Neural cell (in vitro differentiated cells): ENCODE measurements at regions not wholly inside any gene's neighbourhood (a gene's known extent, or its start where the extent isn't known, plus 50 kb on each side); places are given as distances from the start of the nearest gene placed in this dataset.

Experiments used
- H2AFZ ChIP-seq: fragments of 200-600, 300-800 bp; sonication (generic), shearing (Covaris generic); 2 replicates; pipeline ENCODE4 v1.6.0; 2014; ENCODE audit warnings: low read depth, mild to moderate bottlenecking, antibody characterized with exemption, low read length, moderate library complexity
- H3F3A ChIP-seq: fragments of 200-600 bp; shearing (Covaris generic); 2 replicates; pipeline ENCODE4 v1.6.1; 2016; ENCODE audit warnings: mild to moderate bottlenecking, moderate library complexity, mixed read lengths, antibody characterized with exemption, low read length; ENCODE audit not compliant: insufficient read depth, poor library complexity, severe bottlenecking
- H3K27ac ChIP-seq: fragments of 200-600, 300-800 bp; sonication (generic), shearing (Covaris generic); 2 replicates; pipeline ENCODE4 v1.5.1; 2014; ENCODE audit warnings: mild to moderate bottlenecking, low read length, moderate library complexity
- H3K27me3 ChIP-seq: fragments of 300-800, 200-600 bp; sonication (generic), shearing (Covaris generic); 2 replicates; pipeline ENCODE4 v1.6.0; 2014; ENCODE audit warnings: mild to moderate bottlenecking, low read depth, low read length, moderate library complexity; ENCODE audit not compliant: insufficient read depth
- H3K36me3 ChIP-seq: fragments of 300-800, 200-600 bp; sonication (generic), shearing (Covaris generic); 2 replicates; pipeline ENCODE4 v1.5.1; 2014; ENCODE audit warnings: mild to moderate bottlenecking, antibody characterized with exemption, low read length, moderate library complexity; ENCODE audit not compliant: insufficient read depth
- H3K4me2 ChIP-seq: fragments of 300-800, 200-600 bp; sonication (generic), shearing (Covaris generic); 2 replicates; pipeline ENCODE4 v1.6.0; 2014; ENCODE audit warnings: mild to moderate bottlenecking, low read length
- H3K4me3 ChIP-seq: fragments of 300-800, 200-600 bp; sonication (generic), shearing (Covaris generic); 2 replicates; pipeline ENCODE4 v1.5.1; 2014; ENCODE audit warnings: mild to moderate bottlenecking, low read length, moderate library complexity
- H3K79me2 ChIP-seq: fragments of 200-600 bp; shearing (Covaris generic); replicated peaks from 2 replicates; pipeline ENCODE4 v1.6.0; 2014; ENCODE audit warnings: mild to moderate bottlenecking, low read length, moderate library complexity; ENCODE audit not compliant: insufficient read depth
- H3K9ac ChIP-seq: fragments of 300-800, 200-600 bp; sonication (generic), shearing (Covaris generic); 2 replicates; pipeline ENCODE4 v1.6.1; 2016; ENCODE audit warnings: mild to moderate bottlenecking, low read length, mixed read lengths
- H3K9me2 ChIP-seq: fragments of 200-600 bp; shearing (Covaris generic); 2 replicates; pipeline ENCODE4 v1.6.1; 2016; ENCODE audit warnings: mild to moderate bottlenecking, low read length, mixed read lengths; ENCODE audit not compliant: insufficient read depth
- H3K9me3 ChIP-seq: fragments of 200-600, 300-800 bp; sonication (generic), shearing (Covaris generic); 2 replicates; pipeline ENCODE4 v1.6.1; 2016; ENCODE audit warnings: mild to moderate bottlenecking, mixed run types, low read length, moderate library complexity, mixed read lengths
- H4K20me1 ChIP-seq: fragments of 200-600 bp; shearing (Covaris generic); 2 replicates; pipeline ENCODE4 v1.6.1; 2016; ENCODE audit warnings: mild to moderate bottlenecking, mixed run types; ENCODE audit not compliant: insufficient read depth
- CTCF ChIP-seq: fragments of 450-650 bp; IDR thresholded peaks from 2 replicates; pipeline ENCODE4 v1.5.1; 2014; ENCODE audit warnings: antibody characterized with exemption, mild to moderate bottlenecking, moderate library complexity; ENCODE audit not compliant: poor library complexity, severe bottlenecking
- EP300 ChIP-seq: fragments of 450-650 bp; conservative IDR thresholded peaks from 2 replicates; pipeline ENCODE4 v1.6.1; 2014; ENCODE audit warnings: antibody characterized with exemption, mild to moderate bottlenecking, moderate library complexity; ENCODE audit not compliant: poor library complexity, severe bottlenecking
- EZH2 ChIP-seq: fragments of 200-600, 300-800 bp; shearing (Covaris generic), sonication (generic); IDR thresholded peaks from 2 replicates; pipeline ENCODE4 v1.6.1; 2014; ENCODE audit warnings: antibody characterized with exemption, low read length, borderline replicate concordance, mild to moderate bottlenecking; ENCODE audit not compliant: insufficient read depth, poor library complexity, severe bottlenecking
- MXI1 ChIP-seq: fragments of 450-650 bp; conservative IDR thresholded peaks from 2 replicates; pipeline ENCODE4 v1.6.1; 2014; ENCODE audit warnings: antibody characterized with exemption, mild to moderate bottlenecking; ENCODE audit not compliant: poor library complexity, severe bottlenecking
- POLR2AphosphoS5 ChIP-seq: IDR thresholded peaks from 2 replicates; pipeline ENCODE4 v1.6.1; 2012
- RAD21 ChIP-seq: fragments of 450-650 bp; conservative IDR thresholded peaks from 2 replicates; pipeline ENCODE4 v1.6.1; 2014; ENCODE audit warnings: antibody characterized with exemption, mild to moderate bottlenecking, moderate library complexity
- REST ChIP-seq: IDR thresholded peaks from 2 replicates; pipeline ENCODE4 v1.6.1; 2012; ENCODE audit warnings: borderline replicate concordance
- SMC3 ChIP-seq: fragments of 450-650 bp; conservative IDR thresholded peaks from 2 replicates; pipeline ENCODE4 v1.6.1; 2014; ENCODE audit warnings: antibody characterized with exemption, mild to moderate bottlenecking, moderate library complexity; ENCODE audit not compliant: poor library complexity
- TAF1 ChIP-seq: IDR thresholded peaks from 2 replicates; pipeline ENCODE4 v1.6.1; 2012; ENCODE audit warnings: low read depth

GRCh38 chr2:128584296-128584890, 265.7 kb upstream of the HS6ST1 start:
- H3K27ac ChIP-seq, result no peak overlapping the region
- H4K20me1 ChIP-seq, result no peaks in the 10 kb centered on the region
- no peak overlapping the region for H2AFZ ChIP-seq
- H3K9me3 ChIP-seq, result no peaks in the 10 kb centered on the region
- no peak overlapping the region for H3K4me2 ChIP-seq
- H3K9me2 ChIP-seq, result no peaks in the 10 kb centered on the region
- no peaks in the 10 kb centered on the region for H3K27me3 ChIP-seq
- no peak overlapping the region for H3K4me3 ChIP-seq
- no peaks in the 10 kb centered on the region for H3K79me2 ChIP-seq
- no peaks in the 10 kb centered on the region for H3K36me3 ChIP-seq
- H3F3A ChIP-seq, result no peaks in the 10 kb centered on the region
- no peak for TF ChIP-seq REST
- no peak for TF ChIP-seq EP300
- TF ChIP-seq TAF1, result no peak
- TF ChIP-seq MXI1, result no peak
- no peak for TF ChIP-seq CTCF
- TF ChIP-seq RAD21, result no peak
- TF ChIP-seq EZH2, result no peak
- TF ChIP-seq SMC3, result no peak
- no peak for TF ChIP-seq POLR2AphosphoS5
- H3K9ac ChIP-seq, result no peak overlapping the region

- H3K9me3 ChIP-seq, result no peaks in the 10 kb centered on the region
- H3K4me2 ChIP-seq, result no peak overlapping the region
- H2AFZ ChIP-seq, result no peak overlapping the region
- no peaks in the 10 kb centered on the region for H3K27me3 ChIP-seq
- TF ChIP-seq MXI1 (no peak), REST (no peak), POLR2AphosphoS5 (no peak), CTCF (no peak), SMC3 (no peak), RAD21 (no peak), TAF1 (no peak), EP300 (no peak), EZH2 (no peak)
- no peaks in the 10 kb centered on the region for H3K79me2 ChIP-seq
- no peaks in the 10 kb centered on the region for H4K20me1 ChIP-seq
- no peaks in the 10 kb centered on the region for H3K9me2 ChIP-seq
- H3K4me3 ChIP-seq, result no peak overlapping the region
- no peak overlapping the region for H3K27ac ChIP-seq
- H3K9ac ChIP-seq, result no peak overlapping the region
- H3K36me3 ChIP-seq, result no peaks in the 10 kb centered on the region
- H3F3A ChIP-seq, result no peaks in the 10 kb centered on the region
Observed at GRCh38 chr2:128585706-128586105, 267.0 kb upstream of the HS6ST1 start.
